ENCODE measurements at regions not wholly inside any gene's neighbourhood (a gene's known extent, or its start where the extent isn't known, plus 50 kb on each side); places are given as distances from the start of the nearest gene placed in this dataset.

- H3K27me3 ChIP-seq (ENCODE audit: control insufficient read depth, insufficient read depth, low read length) = no peaks in the 10 kb centered on the region
- H3K36me3 ChIP-seq (ENCODE audit: insufficient read depth, low read length) = no peaks in the 10 kb centered on the region
- H3K4me3 ChIP-seq (ENCODE audit: low read length) = no peak overlapping the region
- H3K4me1 ChIP-seq (ENCODE audit: control insufficient read depth, insufficient read depth, low read length) = peaks cover 16% of the 10 kb centered on the region
- H3K4me2 ChIP-seq (ENCODE audit: low read length) = no peak overlapping the region
- no peaks in the 10 kb centered on the region for H3K9me3 ChIP-seq (replicated peaks; ENCODE audit: low read length)
- H3K9ac ChIP-seq (ENCODE audit: low read depth, low read length) = no peak overlapping the region
Observed at GRCh38 chr5:164184158-164184557, 678.7 kb downstream of the MAT2B start.

- Histone ChIP-seq H3K4me3 (ENCODE audit: low read length) (no peak overlapping the region), H3K4me2 (ENCODE audit: low read length) (no peak overlapping the region), H3K4me1 (ENCODE audit: control insufficient read depth, insufficient read depth, low read length) (peaks cover 16% of the 10 kb centered on the region), H3K36me3 (ENCODE audit: insufficient read depth, low read length) (no peaks in the 10 kb centered on the region), H3K9ac (ENCODE audit: low read depth, low read length) (no peak overlapping the region), H3K27me3 (ENCODE audit: control insufficient read depth, insufficient read depth, low read length) (no peaks in the 10 kb centered on the region), H3K9me3 (replicated peaks; ENCODE audit: low read length) (no peaks in the 10 kb centered on the region)
Observed at GRCh38 chr5:164185000-164185399, 679.6 kb downstream of the MAT2B start.

GRCh38 chr5:164186550-164186949 lies 681.1 kb downstream of the MAT2B start:
- no peak overlapping the region for H3K4me2 ChIP-seq (ENCODE audit: low read length)
- no peaks in the 10 kb centered on the region for H3K9me3 ChIP-seq (replicated peaks; ENCODE audit: low read length)
- H3K4me1 ChIP-seq (ENCODE audit: control insufficient read depth, insufficient read depth, low read length) = peaks cover 24% of the 10 kb centered on the region
- H3K9ac ChIP-seq (ENCODE audit: low read depth, low read length) = no peak overlapping the region
- H3K4me3 ChIP-seq (ENCODE audit: low read length) = no peak overlapping the region
- no peaks in the 10 kb centered on the region for H3K27me3 ChIP-seq (ENCODE audit: control insufficient read depth, insufficient read depth, low read length)
- H3K36me3 ChIP-seq (ENCODE audit: insufficient read depth, low read length) = no peaks in the 10 kb centered on the region

GRCh38 chr5:164187785-164188184 lies 682.4 kb downstream of the MAT2B start:
- Histone ChIP-seq H3K4me3 (ENCODE audit: low read length) (no peak overlapping the region), H3K36me3 (ENCODE audit: insufficient read depth, low read length) (no peaks in the 10 kb centered on the region), H3K9me3 (replicated peaks; ENCODE audit: low read length) (no peaks in the 10 kb centered on the region), H3K4me2 (ENCODE audit: low read length) (no peak overlapping the region), H3K27me3 (ENCODE audit: control insufficient read depth, insufficient read depth, low read length) (no peaks in the 10 kb centered on the region), H3K9ac (ENCODE audit: low read depth, low read length) (no peak overlapping the region), H3K4me1 (ENCODE audit: control insufficient read depth, insufficient read depth, low read length) (peaks cover 28% of the 10 kb centered on the region)

- no peak overlapping the region for H3K9ac ChIP-seq (ENCODE audit: low read depth, low read length)
- H3K4me1 ChIP-seq (ENCODE audit: control insufficient read depth, insufficient read depth, low read length) = peaks cover 20% of the 10 kb centered on the region
- no peak overlapping the region for H3K4me2 ChIP-seq (ENCODE audit: low read length)
- H3K36me3 ChIP-seq (ENCODE audit: insufficient read depth, low read length) = no peaks in the 10 kb centered on the region
- no peaks in the 10 kb centered on the region for H3K27me3 ChIP-seq (ENCODE audit: control insufficient read depth, insufficient read depth, low read length)
- H3K4me3 ChIP-seq (ENCODE audit: low read length) = no peak overlapping the region
- no peaks in the 10 kb centered on the region for H3K9me3 ChIP-seq (replicated peaks; ENCODE audit: low read length)
Observed at GRCh38 chr5:164188733-164189148, 683.3 kb downstream of the MAT2B start.

- H3K4me1 ChIP-seq (ENCODE audit: control insufficient read depth, insufficient read depth, low read length) = peaks cover 15% of the 10 kb centered on the region
- H3K4me3 ChIP-seq (ENCODE audit: low read length) = peak overlapping the region; percentile 23
- no peaks in the 10 kb centered on the region for H3K27me3 ChIP-seq (ENCODE audit: control insufficient read depth, insufficient read depth, low read length)
- H3K9me3 ChIP-seq (replicated peaks; ENCODE audit: low read length) = no peaks in the 10 kb centered on the region
- peak overlapping the region; percentile 46 for H3K4me2 ChIP-seq (ENCODE audit: low read length)
- H3K36me3 ChIP-seq (ENCODE audit: insufficient read depth, low read length) = no peaks in the 10 kb centered on the region
- no peak overlapping the region for H3K9ac ChIP-seq (ENCODE audit: low read depth, low read length)
Observed at GRCh38 chr5:164191240-164191639, 685.8 kb downstream of the MAT2B start.

- Histone ChIP-seq H3K4me2 (ENCODE audit: low read length) (peak overlapping the region; percentile 44), H3K4me1 (ENCODE audit: control insufficient read depth, insufficient read depth, low read length) (peaks cover 38% of the 10 kb centered on the region), H3K9ac (ENCODE audit: low read depth, low read length) (no peak overlapping the region), H3K27me3 (ENCODE audit: control insufficient read depth, insufficient read depth, low read length) (no peaks in the 10 kb centered on the region), H3K9me3 (replicated peaks; ENCODE audit: low read length) (no peaks in the 10 kb centered on the region), H3K4me3 (ENCODE audit: low read length) (no peak overlapping the region), H3K36me3 (ENCODE audit: insufficient read depth, low read length) (no peaks in the 10 kb centered on the region)
Observed at GRCh38 chr5:164202338-164202737, 696.9 kb downstream of the MAT2B start.

- Histone ChIP-seq H3K36me3 (ENCODE audit: insufficient read depth, low read length) (no peaks in the 10 kb centered on the region), H3K4me3 (ENCODE audit: low read length) (no peak overlapping the region), H3K27me3 (ENCODE audit: control insufficient read depth, insufficient read depth, low read length) (no peaks in the 10 kb centered on the region), H3K4me1 (ENCODE audit: control insufficient read depth, insufficient read depth, low read length) (peaks cover 38% of the 10 kb centered on the region), H3K4me2 (ENCODE audit: low read length) (peak overlapping the region; percentile 53), H3K9ac (ENCODE audit: low read depth, low read length) (peak overlapping the region; percentile 52), H3K9me3 (replicated peaks; ENCODE audit: low read length) (no peaks in the 10 kb centered on the region)
Observed at GRCh38 chr5:164203581-164204225, 698.3 kb downstream of the MAT2B start.

- Histone ChIP-seq H3K4me2 (ENCODE audit: low read length) (peak overlapping the region; percentile 53), H3K4me3 (ENCODE audit: low read length) (no peak overlapping the region), H3K4me1 (ENCODE audit: control insufficient read depth, insufficient read depth, low read length) (peaks cover 38% of the 10 kb centered on the region), H3K9me3 (replicated peaks; ENCODE audit: low read length) (no peaks in the 10 kb centered on the region), H3K27me3 (ENCODE audit: control insufficient read depth, insufficient read depth, low read length) (no peaks in the 10 kb centered on the region), H3K9ac (ENCODE audit: low read depth, low read length) (peak overlapping the region; percentile 52), H3K36me3 (ENCODE audit: insufficient read depth, low read length) (no peaks in the 10 kb centered on the region)
Observed at GRCh38 chr5:164204338-164204946, 699.0 kb downstream of the MAT2B start.

- H3K27me3 ChIP-seq (ENCODE audit: control insufficient read depth, insufficient read depth, low read length) = no peaks in the 10 kb centered on the region
- no peak overlapping the region for H3K9ac ChIP-seq (ENCODE audit: low read depth, low read length)
- H3K36me3 ChIP-seq (ENCODE audit: insufficient read depth, low read length) = no peaks in the 10 kb centered on the region
- no peak overlapping the region for H3K4me2 ChIP-seq (ENCODE audit: low read length)
- H3K4me1 ChIP-seq (ENCODE audit: control insufficient read depth, insufficient read depth, low read length) = peaks cover 38% of the 10 kb centered on the region
- H3K9me3 ChIP-seq (replicated peaks; ENCODE audit: low read length) = no peaks in the 10 kb centered on the region
- no peak overlapping the region for H3K4me3 ChIP-seq (ENCODE audit: low read length)
Observed at GRCh38 chr5:164206196-164206595, 700.8 kb downstream of the MAT2B start.

- H3K27me3 ChIP-seq (ENCODE audit: control insufficient read depth, insufficient read depth, low read length) = no peaks in the 10 kb centered on the region
- H3K4me1 ChIP-seq (ENCODE audit: control insufficient read depth, insufficient read depth, low read length) = peaks cover 27% of the 10 kb centered on the region
- no peak overlapping the region for H3K4me2 ChIP-seq (ENCODE audit: low read length)
- no peak overlapping the region for H3K4me3 ChIP-seq (ENCODE audit: low read length)
- no peaks in the 10 kb centered on the region for H3K36me3 ChIP-seq (ENCODE audit: insufficient read depth, low read length)
- no peak overlapping the region for H3K9ac ChIP-seq (ENCODE audit: low read depth, low read length)
- H3K9me3 ChIP-seq (replicated peaks; ENCODE audit: low read length) = no peaks in the 10 kb centered on the region
Observed at GRCh38 chr5:164207646-164208045, 702.2 kb downstream of the MAT2B start.

GRCh38 chr5:164210491-164210890 lies 705.1 kb downstream of the MAT2B start:
- Histone ChIP-seq H3K36me3 (ENCODE audit: insufficient read depth, low read length) (no peaks in the 10 kb centered on the region), H3K4me2 (ENCODE audit: low read length) (no peak overlapping the region), H3K4me3 (ENCODE audit: low read length) (no peak overlapping the region), H3K4me1 (ENCODE audit: control insufficient read depth, insufficient read depth, low read length) (peaks cover under 1% of the 10 kb centered on the region), H3K9me3 (replicated peaks; ENCODE audit: low read length) (no peaks in the 10 kb centered on the region), H3K27me3 (ENCODE audit: control insufficient read depth, insufficient read depth, low read length) (no peaks in the 10 kb centered on the region), H3K9ac (ENCODE audit: low read depth, low read length) (no peak overlapping the region)
